IPS-NIHi7 (cell line): ENCODE measurements at regions not wholly inside any gene's neighbourhood (a gene's known extent, or its start where the extent isn't known, plus 50 kb on each side); places are given as distances from the start of the nearest gene placed in this dataset.

ENCODE experiments used
- DNase-seq: peaks from one replicate; pipeline ENCODE4 v3.0.0; 2012; ENCODE audit warnings: mixed read lengths; ENCODE audit errors: extremely low spot score

DNA sequence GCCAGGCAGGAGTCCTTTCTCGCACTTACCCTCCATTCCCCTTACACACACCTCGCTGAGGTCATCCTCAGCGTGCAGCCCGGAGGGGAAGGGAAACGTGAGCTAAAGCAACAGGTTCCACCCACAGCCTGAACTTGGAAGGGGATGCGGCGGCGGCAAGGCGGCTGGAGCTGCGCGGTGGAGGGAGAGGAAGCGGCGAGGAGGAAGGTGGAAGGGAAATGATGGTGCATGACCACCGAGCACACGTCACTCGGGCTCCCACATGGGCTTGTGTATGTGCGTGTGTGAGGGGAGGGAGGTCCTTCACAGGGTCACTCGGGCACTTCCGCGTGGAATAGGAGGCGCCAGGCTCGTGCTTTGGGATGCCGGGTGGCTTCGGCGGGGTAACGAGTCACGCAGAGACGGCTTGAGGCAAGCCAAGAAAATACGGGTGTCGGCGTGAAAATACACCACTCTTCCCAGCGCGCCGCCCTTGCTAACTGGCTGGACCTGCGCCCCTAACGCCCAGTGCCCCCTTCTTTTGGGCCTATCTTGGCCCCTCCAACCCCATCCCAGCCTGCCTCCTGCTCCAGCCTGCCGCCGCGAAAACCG is 225.5 kb upstream of the IL12A start:
- peak; percentile 57 for DNase-seq

DNA sequence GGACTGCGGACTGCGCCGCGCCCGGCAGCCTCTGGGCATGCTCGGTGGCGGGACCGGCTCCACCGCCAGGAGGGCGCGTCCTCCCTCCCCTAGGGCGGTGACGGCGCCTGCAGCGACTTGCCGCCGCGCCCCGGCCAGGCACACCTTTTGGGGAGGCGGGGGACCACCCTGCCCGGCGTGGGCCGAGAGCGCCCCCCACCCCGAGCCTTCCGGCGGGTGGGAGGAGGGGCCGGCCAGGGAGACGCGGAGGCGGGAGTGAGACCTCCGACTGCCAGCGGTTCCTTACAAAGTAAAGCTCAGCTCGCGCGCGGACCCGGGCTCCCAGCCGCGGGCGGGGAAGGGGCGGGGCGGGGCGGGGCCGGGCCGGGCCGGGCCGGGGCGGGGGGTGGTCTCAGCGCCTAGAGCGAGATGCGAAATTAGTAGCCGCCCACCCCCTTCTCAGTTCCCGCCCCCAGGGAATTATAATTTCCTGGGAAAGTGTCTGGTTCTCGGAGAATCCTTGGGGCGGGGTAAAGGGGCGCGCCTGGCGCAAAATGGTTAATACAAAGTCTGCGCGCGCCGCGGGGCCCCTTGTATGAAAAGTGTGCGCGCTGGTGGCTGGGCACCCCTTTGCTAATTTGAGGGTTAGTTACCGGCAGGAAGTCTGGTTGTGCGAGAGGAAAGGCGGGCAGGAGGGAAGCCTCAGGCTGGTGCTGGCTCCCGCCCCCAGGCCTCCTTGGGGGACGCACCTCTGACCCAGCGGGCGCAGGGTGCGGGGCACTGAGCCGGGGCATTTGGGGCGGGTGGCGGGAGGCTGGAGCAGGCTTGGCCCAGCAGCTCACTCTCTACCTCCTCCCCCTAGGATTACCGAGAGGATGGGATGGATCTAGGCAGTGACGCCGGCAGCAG is 224.8 kb upstream of the IL12A start:
- DNase-seq = peak; percentile 84

DNA sequence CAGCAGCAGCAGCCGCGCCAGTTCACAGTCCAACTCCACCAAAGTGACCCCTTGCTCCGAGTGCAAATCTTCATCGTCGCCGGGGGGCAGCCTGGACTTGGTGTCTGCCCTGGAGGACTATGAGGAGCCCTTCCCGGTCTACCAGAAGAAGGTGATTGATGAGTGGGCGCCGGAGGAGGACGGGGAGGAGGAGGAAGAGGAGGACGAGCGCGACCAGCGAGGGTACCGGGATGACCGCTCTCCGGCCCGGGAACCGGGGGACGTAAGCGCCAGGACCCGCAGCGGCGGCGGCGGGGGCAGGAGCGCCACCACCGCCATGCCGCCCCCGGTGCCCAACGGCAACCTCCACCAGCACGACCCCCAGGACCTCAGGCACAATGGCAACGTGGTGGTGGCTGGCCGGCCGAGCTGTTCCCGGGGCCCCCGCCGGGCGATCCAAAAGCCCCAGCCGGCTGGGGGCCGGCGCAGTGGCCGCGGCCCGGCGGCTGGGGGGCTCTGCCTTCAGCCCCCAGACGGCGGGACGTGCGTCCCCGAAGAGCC is 224.1 kb upstream of the IL12A start:
- no peak for DNase-seq

DNA sequence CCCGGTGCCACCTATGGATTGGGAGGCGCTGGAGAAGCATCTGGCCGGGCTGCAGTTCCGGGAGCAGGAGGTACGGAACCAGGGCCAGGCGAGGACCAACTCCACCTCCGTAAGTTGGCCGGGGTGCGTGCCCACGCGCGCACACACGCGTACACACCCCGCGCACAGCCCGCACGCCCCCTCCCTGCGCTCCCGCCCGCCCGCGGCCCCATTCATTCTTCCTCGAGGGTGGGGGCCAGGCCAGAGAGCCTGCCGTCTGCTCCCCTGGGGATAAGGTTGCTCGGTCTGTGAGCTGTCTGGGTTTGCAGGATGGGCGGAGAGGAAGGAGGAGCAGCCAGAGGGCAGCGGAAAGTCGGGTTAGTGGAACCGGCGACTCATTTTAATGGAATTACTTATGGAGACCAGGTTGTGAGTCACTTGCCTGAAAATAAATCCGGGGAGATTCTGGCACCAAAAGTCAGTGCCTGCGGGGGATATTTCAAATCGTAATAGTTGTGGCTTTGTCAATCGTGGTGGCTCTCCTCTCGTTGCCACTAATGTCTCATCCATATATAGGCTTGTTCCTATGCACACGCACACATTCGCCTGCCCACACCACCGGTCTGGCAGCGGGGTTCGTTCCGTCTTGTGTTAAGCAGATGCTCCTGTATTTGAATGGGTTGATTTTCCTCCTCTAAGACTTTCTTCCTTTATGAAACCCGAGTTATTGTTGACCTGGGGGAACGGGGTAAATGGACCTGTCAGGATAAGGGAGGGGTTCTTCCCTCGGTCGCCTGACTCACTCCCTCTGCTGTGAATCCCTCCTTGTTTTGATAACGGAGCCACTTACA is 223.4 kb upstream of the IL12A start:
- DNase-seq = peak; percentile 66

DNA sequence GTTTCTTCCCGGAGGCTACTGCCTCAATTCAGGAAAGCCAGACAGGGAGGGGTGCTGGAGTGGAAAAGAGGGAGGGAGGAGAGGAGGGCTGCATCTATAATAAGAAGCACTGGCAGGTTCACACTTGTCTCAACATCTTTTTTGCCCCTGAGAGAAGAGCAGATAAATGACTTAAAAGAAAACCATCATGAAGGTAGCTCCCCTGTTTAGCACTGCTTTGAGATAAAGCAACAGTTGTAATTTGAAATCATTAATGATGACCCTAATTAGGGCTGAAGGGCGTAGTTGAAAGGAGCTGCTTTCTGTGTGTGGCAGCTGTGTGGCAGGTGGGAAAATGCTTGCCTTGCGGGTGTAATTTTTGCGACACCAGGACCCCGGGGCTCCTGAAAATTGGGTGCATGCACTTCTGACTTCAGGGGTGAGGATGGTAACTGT is 222.8 kb upstream of the IL12A start:
- DNase-seq = no peak

DNA sequence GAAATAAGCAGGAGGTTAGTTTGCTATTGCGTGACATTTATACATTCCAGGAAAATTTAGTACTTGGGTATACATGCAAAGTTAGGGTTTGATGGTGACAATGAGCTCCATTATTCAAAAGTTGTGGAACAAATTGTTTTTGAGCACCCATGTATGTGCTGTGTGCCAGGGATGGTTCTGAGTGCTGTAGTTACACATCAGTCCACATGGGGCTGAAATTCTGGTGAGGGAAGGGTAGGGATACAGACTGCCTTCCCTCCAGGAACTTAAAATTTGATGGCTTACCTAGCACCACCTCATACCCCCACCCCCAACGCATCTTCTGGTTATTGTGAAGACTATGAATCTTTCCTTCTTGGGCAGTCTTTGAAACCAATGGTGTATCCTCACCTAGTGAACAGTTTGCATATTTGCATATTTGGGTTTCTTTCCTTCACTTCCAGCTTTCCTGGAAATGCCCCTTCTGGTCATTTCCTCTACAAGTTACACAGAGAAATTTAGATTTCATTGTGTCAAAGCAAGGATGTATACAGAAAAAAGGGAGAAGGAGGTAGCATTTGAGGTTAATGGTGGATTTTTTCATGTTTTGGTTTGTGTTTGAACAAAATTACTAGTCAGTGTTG is 222.0 kb upstream of the IL12A start:
- peak; percentile 43 for DNase-seq

DNA sequence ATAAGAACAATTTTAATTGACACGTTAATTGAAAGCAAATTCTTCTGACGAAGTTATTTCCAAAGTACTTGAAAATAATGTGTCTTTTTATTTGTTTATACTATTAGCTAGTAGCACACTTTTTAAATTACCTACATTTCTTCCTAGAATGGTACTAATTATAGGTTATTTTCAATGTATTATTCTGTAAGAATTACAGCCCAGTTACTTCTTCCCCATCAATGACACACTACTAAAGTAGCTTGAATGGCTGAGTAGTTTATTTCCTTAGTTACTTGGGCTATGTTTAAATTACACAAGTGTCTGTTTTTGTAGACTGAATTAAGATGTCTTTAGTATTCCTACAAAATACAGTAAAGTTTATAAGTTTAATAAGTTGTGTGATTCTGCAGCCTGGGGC is 217.6 kb upstream of the IL12A start:
- no peak for DNase-seq

DNA sequence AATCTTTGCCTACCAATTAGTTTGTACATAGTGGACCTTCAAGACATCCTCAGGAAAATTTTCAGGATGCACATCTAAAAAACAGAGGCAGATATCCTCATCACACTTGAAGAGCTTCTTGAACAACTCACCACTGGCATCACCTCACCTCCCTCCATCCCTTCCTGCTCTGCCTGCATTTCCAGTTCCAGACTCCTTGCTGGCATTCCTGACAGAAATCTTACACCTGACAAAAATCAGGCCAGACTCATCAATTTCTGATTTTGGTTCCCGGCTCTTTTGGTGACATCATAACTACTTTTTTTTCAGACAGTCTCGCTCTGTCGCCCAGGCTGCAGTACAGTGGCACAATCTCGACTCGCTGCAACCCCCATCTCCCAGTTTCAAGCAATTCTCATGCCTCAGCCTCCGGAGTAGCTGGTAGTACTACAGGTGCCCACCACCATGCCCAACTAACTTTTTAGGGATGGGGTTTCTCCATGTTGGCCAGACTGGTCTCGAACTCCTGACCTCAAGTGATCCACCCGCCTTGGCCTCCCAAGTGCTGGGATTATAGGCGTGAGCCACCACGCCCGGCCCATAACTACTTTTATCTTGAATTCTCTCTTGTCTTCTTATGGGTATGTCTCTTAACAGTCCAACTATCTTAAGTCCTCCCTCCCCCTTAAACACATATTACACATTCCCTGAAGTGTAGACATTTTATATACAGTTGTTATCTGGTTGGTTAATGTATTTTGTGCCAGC is 216.6 kb upstream of the IL12A start:
- no peak for DNase-seq

DNA sequence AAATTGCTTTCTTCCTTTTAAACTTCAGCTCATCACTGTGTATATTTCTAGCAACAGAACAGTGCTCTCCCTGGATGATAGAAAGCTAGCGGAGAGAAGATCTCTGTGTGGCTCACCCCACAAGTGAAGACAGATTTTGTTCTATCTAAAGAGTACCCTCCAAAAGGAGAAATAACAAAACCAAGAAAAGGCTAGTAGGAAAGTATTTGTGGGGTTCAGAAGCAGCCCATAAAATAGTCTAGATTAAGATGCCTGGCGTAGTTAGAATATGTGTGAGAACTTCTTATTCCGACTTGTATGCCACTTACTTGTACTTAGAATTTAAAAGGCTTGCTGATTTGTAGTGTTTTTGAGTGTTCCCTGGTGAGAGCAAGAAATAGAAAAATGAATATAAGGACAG is 214.9 kb upstream of the IL12A start:
- no peak for DNase-seq

DNA sequence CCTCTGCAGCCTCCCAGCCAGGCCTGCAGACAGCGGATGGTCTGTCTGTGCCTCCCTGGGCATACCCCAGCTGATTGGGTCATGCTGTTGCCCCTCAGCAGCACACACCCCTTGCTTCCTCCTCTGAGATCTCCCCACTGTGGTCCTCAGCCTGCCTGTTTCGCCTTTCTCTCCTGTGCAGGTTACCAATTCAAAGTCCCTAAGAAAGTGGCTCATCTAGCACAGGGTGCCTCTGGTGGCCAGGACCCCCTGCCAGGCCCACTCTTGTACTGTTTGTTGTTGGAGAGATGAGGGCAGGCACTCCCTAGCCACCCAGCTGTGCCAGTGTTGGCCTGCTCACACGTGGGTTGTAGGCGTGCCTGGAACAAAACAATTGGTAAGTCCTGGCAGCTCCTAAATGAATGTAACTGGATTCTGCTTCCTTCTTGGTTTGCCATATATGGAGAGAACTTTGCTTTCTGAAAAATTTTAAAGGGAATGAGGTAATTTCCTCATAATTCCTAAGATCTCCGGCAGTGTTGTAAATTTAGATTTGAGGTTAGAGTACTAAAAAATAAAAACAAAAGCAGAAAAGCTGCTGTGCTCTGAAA is 213.2 kb upstream of the IL12A start:
- DNase-seq = peak; percentile 62

DNA sequence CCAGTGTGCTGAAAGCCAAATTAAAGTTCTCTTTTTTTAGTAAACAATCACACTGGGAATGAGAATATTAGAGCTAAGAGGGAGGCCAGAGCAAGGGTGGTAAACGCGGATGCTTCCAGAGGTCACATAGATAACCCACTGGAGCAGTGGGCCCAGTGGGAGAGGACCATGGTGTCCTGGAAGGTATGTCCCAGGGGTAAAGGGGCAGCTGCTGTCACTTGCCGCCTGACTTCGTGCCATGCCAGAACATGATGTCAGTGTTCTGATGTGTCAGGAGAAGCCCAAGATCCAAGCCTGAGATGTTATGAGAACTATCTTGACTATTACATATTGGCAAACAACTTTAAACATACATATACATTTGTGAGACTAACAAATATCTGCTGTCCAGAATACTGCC is 211.9 kb upstream of the IL12A start:
- DNase-seq = no peak

DNA sequence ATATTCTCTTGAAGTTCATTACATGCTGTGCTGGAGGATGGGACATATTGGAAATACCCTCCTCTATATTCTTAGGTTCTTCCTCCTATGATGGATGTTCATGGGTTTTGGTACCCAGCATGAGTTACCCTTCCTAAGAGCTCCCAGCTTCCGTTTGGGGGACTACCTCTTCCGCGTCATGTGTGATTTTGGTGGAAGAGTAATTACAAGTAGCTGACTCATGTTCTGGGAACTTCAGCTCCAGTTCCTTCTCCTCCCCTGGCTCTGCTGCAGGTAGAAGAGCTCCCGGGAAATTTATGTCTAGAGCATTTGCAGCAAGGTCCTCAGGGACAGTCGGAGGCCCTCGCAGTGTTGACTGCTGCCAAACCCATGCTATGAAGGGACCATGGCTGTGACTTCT is 208.8 kb upstream of the IL12A start:
- no peak for DNase-seq

DNA sequence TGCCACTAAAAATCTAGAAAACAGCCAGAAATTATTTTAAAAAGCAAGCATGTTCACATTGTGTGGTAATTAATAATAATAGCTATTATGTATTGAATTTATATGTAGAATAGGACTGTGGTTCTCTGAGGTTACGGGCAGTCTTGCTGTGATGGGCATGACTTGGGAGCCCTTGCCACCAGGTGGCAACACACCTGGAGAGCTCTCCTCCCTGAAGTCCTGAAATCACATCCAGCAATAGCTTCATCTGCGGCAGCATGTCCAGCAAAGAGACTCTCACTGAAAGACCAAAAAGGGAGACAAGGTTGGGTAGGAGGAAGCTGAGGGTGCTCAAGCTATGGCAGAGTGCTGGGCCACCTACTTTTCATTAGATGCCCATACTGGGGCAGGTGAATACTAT is 206.8 kb upstream of the IL12A start:
- no peak for DNase-seq

DNA sequence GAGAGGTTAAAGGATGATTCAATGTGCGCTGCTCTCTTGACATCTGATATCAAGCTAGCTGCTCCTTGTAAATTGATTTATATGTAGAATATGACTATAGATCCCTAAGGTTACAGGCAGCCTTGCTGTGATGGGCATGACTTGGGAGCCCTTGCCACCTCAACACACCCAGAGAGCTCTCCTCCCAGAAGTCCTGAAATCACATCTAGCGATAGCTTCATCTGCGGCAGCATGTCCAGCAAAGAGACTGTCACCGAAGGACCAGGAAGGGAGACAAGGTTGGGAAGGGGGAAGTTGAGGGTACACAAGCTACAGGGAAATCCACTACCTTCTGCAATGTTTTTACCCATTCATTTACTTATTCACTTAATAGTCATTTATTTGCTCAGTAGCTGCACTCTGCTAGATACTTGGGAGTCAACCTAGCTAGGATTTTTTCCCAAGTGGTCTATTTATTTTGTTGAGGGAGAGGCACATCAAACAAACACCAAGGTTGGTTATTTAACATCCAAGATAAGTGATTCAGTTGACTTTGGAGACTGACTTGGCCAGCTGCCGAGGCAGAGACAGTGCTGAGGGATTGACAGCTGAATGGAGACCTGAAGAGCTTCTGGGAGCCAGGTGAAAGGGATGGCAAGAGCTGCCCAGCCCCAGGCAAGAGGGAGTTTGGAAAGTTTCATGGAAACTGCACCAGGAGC is 205.8 kb upstream of the IL12A start:
- no peak for DNase-seq

DNA sequence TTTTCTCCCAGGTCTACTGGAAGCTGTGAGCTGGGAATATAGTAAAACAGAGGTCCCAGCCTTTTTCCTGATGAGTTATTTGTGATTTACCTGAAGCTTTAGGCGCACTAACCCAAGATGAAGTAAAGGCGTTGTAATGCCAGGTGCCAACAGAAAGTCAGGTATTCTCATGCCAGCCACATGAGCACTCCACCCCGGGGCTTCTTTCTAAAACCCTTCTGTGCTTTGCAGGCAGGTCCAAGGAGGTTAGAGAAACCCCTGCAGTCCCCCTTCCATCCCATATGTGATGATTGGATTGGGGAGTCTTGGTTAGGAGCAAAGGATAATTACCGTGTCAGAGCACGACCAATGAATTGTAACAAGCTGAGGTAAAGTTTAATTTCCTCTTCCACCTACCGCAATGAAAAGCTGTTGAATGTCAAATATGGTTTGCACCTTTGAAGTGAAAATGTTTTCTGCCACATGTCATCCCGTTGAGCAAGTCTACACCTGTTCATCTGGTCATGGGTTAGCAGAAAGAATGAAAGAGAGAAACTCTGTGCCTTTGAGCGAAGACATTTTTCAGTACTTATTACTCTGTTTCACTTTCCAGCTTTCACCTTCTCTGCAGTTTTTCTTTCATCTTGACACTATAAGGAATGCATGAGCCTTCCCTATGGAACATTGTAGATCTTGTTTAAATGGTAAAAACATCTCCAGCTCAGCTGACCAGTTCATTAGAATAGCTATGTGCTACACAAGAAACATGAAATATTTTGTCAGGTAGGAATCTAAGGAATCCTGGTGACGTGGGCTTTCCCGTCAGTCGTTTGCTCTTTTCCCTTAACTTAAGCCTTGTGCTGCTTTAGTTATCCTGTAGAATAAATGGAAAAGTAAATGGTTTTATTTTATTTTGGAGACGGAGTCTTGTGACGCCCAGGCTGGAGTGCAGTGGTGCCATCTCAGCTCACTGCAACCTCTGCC is 204.6 kb upstream of the IL12A start:
- DNase-seq = no peak

DNA sequence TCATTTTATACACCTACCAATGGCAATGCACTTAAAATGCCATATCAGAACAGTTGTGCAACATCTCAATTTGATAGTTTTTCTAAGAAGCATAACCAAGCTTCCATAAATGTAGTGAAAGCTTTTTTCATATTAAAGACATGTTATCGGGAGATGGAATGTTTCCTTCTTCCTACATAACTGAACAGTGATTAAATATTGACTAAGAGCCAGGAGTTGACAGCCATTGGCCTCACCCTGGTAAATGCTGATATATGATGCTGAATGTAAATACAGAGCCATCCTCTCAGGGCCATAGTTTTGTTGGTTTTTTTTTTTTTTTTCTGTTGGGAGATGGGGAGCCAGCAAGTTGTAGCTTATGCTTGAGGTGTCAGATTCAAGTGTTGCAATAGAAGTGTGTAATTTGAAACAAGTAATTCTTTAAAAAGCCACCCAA is 203.3 kb upstream of the IL12A start:
- no peak for DNase-seq

DNA sequence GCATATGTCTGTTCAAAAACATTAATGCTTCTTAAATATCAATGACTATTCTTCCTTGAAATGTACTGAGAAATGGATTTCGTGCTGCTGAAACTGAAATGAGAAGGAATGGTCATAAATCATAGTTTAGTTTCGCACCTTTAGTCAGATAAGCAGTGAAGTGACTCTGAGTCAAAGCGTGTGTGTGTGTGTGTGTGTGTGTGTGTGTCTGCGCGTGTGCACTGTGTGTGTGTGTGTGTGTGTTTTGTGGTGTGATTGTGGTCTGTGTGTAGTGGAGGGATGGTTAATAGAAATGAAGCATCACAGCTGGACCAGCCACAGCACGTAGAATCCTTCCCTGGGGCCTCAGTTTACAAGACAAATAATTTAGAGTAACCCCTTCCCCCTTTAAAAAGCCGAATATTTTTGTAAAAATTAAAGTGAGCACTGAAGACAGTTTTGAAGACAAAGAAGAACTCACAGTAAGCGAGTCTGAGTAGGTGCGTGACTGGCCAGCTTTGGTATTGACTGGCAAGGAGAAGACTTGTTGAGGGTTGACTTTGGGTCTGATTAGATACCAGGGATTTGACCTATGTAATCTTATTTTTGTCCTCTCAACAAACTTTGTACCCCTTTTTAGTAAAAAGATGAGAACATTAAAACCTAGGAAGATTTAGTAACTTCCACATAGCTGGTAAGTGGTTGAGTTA is 202.0 kb upstream of the IL12A start:
- no peak for DNase-seq

DNA sequence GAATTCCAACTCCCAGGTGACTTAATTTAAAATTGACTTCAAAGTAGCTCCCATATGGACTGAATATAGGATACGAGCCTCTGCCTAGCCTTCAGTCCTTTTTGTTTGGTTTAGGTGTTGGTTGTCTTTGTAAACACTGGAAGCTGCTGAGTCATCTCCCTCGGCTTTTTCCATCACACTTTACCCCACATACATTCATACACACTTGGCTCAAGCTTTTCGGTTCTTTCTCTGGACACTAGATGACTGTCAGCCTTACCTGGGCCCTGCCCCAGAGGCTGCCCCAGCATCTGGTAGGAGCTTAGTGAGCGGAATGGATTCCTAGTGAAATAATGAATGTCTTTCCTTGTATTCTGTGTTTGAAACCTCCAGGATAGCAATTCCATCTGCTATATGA is 201.5 kb upstream of the IL12A start:
- no peak for DNase-seq
